Endothelial cell of umbilical vein (primary cell): ENCODE measurements at regions not wholly inside any gene's neighbourhood (a gene's known extent, or its start where the extent isn't known, plus 50 kb on each side); places are given as distances from the start of the nearest gene placed in this dataset.

Source experiments
- BruUV-seq: library from RNA; stranded (reverse); fragments of 400-500 nt; replicated peaks from 2 replicates; lab custom pipeline; 2021; lab: Mats Ljungman, UMichigan
- CTCF ChIA-PET: fragments of 300-600, 350-600 bp; sonication (Branson Sonifier 250); formaldehyde crosslinking; loops from one replicate; lab custom pipeline; 2021; ENCODE audit warnings: antibody characterized with exemption, inconsistent platforms; lab: Charles Lee
- POLR2A ChIA-PET: fragments of 300-600, 350-600 bp; sonication (Branson Sonifier 250); formaldehyde crosslinking; loops from one replicate; lab custom pipeline; 2021; ENCODE audit warnings: antibody characterized with exemption, inconsistent platforms; lab: Charles Lee
- DNase-seq: peaks from one replicate; pipeline ENCODE4 v3.0.0-alpha.2; 2011; ENCODE audit warnings: low read depth, low spot score
- FAIRE-seq: peaks from 2 replicates; lab custom pipeline; 2011; peaks lifted over from hg19 to GRCh38; lab: Jason Lieb, UNC
- H2AFZ ChIP-seq: 2 replicates; pipeline ENCODE4 v1.6.0; 2012; ENCODE audit warnings: low read depth, low read length, control low read depth, inconsistent platforms
- H3K27ac ChIP-seq: 2 replicates; pipeline ENCODE4 v1.5.1; 2011; ENCODE audit warnings: low read depth, mild to moderate bottlenecking, control low read depth, low read length, moderate library complexity; ENCODE audit not compliant: insufficient read depth
- H3K27me3 ChIP-seq, 2 experiments: 2 replicates each; pipeline versions ENCODE4 v1.6.0 to v1.6.1; 2011; ENCODE audit warnings: low read length in 2 of 2, mixed read lengths in 1 of 2; ENCODE audit not compliant: control insufficient read depth in 2 of 2, insufficient read depth in 2 of 2
- H3K36me3 ChIP-seq, 2 experiments: 2 replicates in 1 of 2; 3 replicates in 1 of 2; pipeline ENCODE4 v1.5.1; 2011; ENCODE audit warnings: low read length in 2 of 2, mild to moderate bottlenecking in 1 of 2, moderate library complexity in 1 of 2; ENCODE audit not compliant: control insufficient read depth in 2 of 2, insufficient read depth in 2 of 2; ENCODE audit errors: extremely low read depth in 1 of 2
- H3K4me1 ChIP-seq: 3 replicates; pipeline ENCODE4 v1.5.1; 2011; ENCODE audit warnings: mild to moderate bottlenecking, low read length; ENCODE audit not compliant: control insufficient read depth, insufficient read depth; ENCODE audit errors: extremely low read depth
- H3K4me2 ChIP-seq: 2 replicates; pipeline ENCODE4 v1.6.1; 2011; ENCODE audit warnings: low read length, control low read depth, mixed read lengths; ENCODE audit not compliant: insufficient read depth
- H3K4me3 ChIP-seq, 3 experiments: fragments of 200-600 bp in 1 of 3; sonication (generic), shearing (Covaris generic) in 1 of 3; replicated peaks in 1 of 3; 2 replicates each; pipeline ENCODE4 v1.5.1; 2011 to 2016; ENCODE audit warnings: control low read depth in 3 of 3, low read length in 3 of 3, mild to moderate bottlenecking in 2 of 3, inconsistent platforms in 1 of 3, low read depth in 1 of 3, moderate library complexity in 1 of 3; ENCODE audit not compliant: insufficient read depth in 1 of 3
- H3K79me2 ChIP-seq: 2 replicates; pipeline ENCODE4 v1.6.0; 2012; ENCODE audit warnings: low read length, inconsistent platforms; ENCODE audit not compliant: control insufficient read depth, insufficient read depth
- H3K9ac ChIP-seq: replicated peaks from 2 replicates; pipeline ENCODE3; 2011; ENCODE audit warnings: low read length, control low read depth; ENCODE audit not compliant: insufficient read depth; ENCODE audit errors: extremely low read depth
- H3K9me1 ChIP-seq: replicated peaks from 3 replicates; pipeline ENCODE4 v1.6.0; 2011; ENCODE audit warnings: mild to moderate bottlenecking, low read length; ENCODE audit not compliant: control insufficient read depth, insufficient read depth; ENCODE audit errors: extremely low read depth
- H3K9me3 ChIP-seq: replicated peaks from 2 replicates; pipeline ENCODE4 v1.5.1; 2012; ENCODE audit warnings: low read length, inconsistent platforms; ENCODE audit not compliant: control insufficient read depth, insufficient read depth
- H4K20me1 ChIP-seq: replicated peaks from 2 replicates; pipeline ENCODE3; 2011; ENCODE audit warnings: mild to moderate bottlenecking, low read length; ENCODE audit not compliant: control insufficient read depth, insufficient read depth; ENCODE audit errors: extremely low read depth
- CTCF ChIP-seq, 2 donors: IDR thresholded peaks; 1 replicate in 1 of 2; 2 replicates in 1 of 2; pipeline ENCODE4 v1.5.1; 2011; ENCODE audit warnings: low read length in 2 of 2, mild to moderate bottlenecking in 2 of 2, moderate library complexity in 2 of 2, control low read depth in 1 of 2, inconsistent platforms in 1 of 2, low read depth in 1 of 2; ENCODE audit not compliant: insufficient read depth in 1 of 2; ENCODE audit errors: extremely low read depth in 1 of 2
- EZH2 ChIP-seq: IDR thresholded peaks from 2 replicates; pipeline ENCODE4 v1.6.1; 2012; ENCODE audit warnings: borderline replicate concordance, low read depth, mild to moderate bottlenecking, moderate library complexity, low read length, inconsistent platforms; ENCODE audit not compliant: severe bottlenecking
- FOS ChIP-seq: IDR thresholded peaks from 2 replicates; pipeline ENCODE4 v1.6.1; 2011; ENCODE audit warnings: mild to moderate bottlenecking, low read length, moderate library complexity, borderline replicate concordance; ENCODE audit not compliant: insufficient read depth
- GATA2 ChIP-seq: IDR thresholded peaks from 2 replicates; pipeline ENCODE4 v1.7.0; 2011; ENCODE audit warnings: low read depth, mild to moderate bottlenecking, moderate library complexity, mixed read lengths, low read length; ENCODE audit not compliant: insufficient read length, insufficient read depth
- JUN ChIP-seq: IDR thresholded peaks from 2 replicates; pipeline ENCODE4 v1.6.1; 2011; ENCODE audit warnings: borderline replicate concordance, low read depth; ENCODE audit not compliant: insufficient read length, insufficient read depth
- MAX ChIP-seq: IDR thresholded peaks from 2 replicates; pipeline ENCODE4 v1.6.1; 2011; ENCODE audit not compliant: insufficient read depth, insufficient read length
- MYC ChIP-seq: IDR thresholded peaks from one replicate; pipeline ENCODE4 v1.6.1; 2011; ENCODE audit warnings: mild to moderate bottlenecking, low read depth, low read length
- POLR2A ChIP-seq: IDR thresholded peaks from 2 replicates; pipeline ENCODE4 v1.6.1; 2012; ENCODE audit warnings: low read depth, mild to moderate bottlenecking, control low read depth, low read length
- POLR2AphosphoS5 ChIP-seq: IDR thresholded peaks from 2 replicates; pipeline ENCODE4 v1.6.1; 2012; ENCODE audit warnings: low read depth, mild to moderate bottlenecking, control low read depth, low read length, moderate library complexity; ENCODE audit not compliant: insufficient read depth
- dilution Hi-C: fragments of 300-500 bp; cut with MboI; formaldehyde crosslinking; loops from one replicate; pipeline ENCODE4 v1.15.0; 2019; ENCODE audit warnings: low sequenced_read_pairs; ENCODE audit not compliant: extremely low pct_ligation_motif_present
- intact Hi-C: fragments of 100-400 bp; cut with micrococcal nuclease; formaldehyde crosslinking; loops from one replicate; pipeline ENCODE4 v1.10.0; 2022

- POLR2A ChIA-PET, result interaction anchor here (0.7 kb wide), 1 partner anchor 1527 kb away, joined by 5 read pairs; no protein-coding TSS in a partner anchor
Observed at GRCh38 chr13:105502193-105502592, 1033.3 kb downstream of the EFNB2 start.

More at GRCh38 chr13:105502193-105502592, 1033.3 kb downstream of the EFNB2 start:
- CTCF ChIA-PET, result interaction anchor here (0.7 kb wide), 1 partner anchor 110 kb away, joined by 3 read pairs; no protein-coding TSS in a partner anchor
- dilution Hi-C loops, result no loop called here
- no peak overlapping the region for H3K4me2 ChIP-seq
- H3K9me1 ChIP-seq, result no peaks in the 10 kb centered on the region
- peak; percentile 4 for FAIRE-seq
- no peaks in the 10 kb centered on the region for H3K9me3 ChIP-seq
- no peaks in the 10 kb centered on the region for H3K79me2 ChIP-seq
- no peaks in the 10 kb centered on the region for H4K20me1 ChIP-seq
- H3K4me3 ChIP-seq, result no peak overlapping the region
- H3K36me3 ChIP-seq, result no peaks in the 10 kb centered on the region
- H3K27me3 ChIP-seq, result no peaks in the 10 kb centered on the region
- intact Hi-C loops, result no loop called here
- no peak overlapping the region for H3K27ac ChIP-seq
- no peak overlapping the region for H3K9ac ChIP-seq
- no TSS peak for BruUV-seq
- no peak for DNase-seq
- H3K4me1 ChIP-seq, result peaks cover 7% of the 10 kb centered on the region
- H2AFZ ChIP-seq, result no peak overlapping the region
- TF ChIP-seq EZH2 (no peak), MAX (no peak), FOS (no peak), POLR2AphosphoS5 (no peak), JUN (no peak), POLR2A (no peak), MYC (no peak), CTCF (IDR thresholded peaks at IDR 0.05; ENCODE audit: extremely low read depth in 1 of 2, insufficient read depth in 1 of 2, low read depth in 1 of 2, low read length in 2 of 2) (no peak), GATA2 (no peak)
